Skin epidermis (tissue), 12 donors: ENCODE measurements at regions not wholly inside any gene's neighbourhood (a gene's known extent, or its start where the extent isn't known, plus 50 kb on each side); places are given as distances from the start of the nearest gene placed in this dataset.

Experiments used
- H3K27ac ChIP-seq, 21 experiments: fragments of 200-600 bp; sonication (generic) in 11 of 21; one replicate each; pipeline ENCODE4 v1.5.0; 2020; ENCODE audit warnings: mild to moderate bottlenecking in 3 of 21, inconsistent platforms in 2 of 21, moderate library complexity in 2 of 21
- H3K4me3 ChIP-seq, 7 experiments: fragments of 200-600 bp; sonication (generic) in 2 of 7; one replicate each; pipeline ENCODE4 v1.5.0; 2020; ENCODE audit warnings: inconsistent platforms in 2 of 7, mild to moderate bottlenecking in 2 of 7, moderate library complexity in 1 of 7

- Histone ChIP-seq H3K27ac (no peak overlapping the region), H3K4me3 (no peak overlapping the region)
These were observed 57.1 kb downstream of the FAM181B start for GRCh38 chr11:82676483-82677094.

- Histone ChIP-seq H3K27ac (no peak overlapping the region), H3K4me3 (no peak overlapping the region)
These were observed 57.8 kb downstream of the FAM181B start for GRCh38 chr11:82675838-82676237.

GRCh38 chr11:82673631-82674030 lies 60.0 kb downstream of the FAM181B start:
- H3K4me3 ChIP-seq: no peak overlapping the region
- H3K27ac ChIP-seq: no peak overlapping the region

- no peak overlapping the region for H3K4me3 ChIP-seq
- no peak overlapping the region for H3K27ac ChIP-seq
These were observed 62.2 kb downstream of the FAM181B start for GRCh38 chr11:82671451-82671850.

- no peak overlapping the region for H3K27ac ChIP-seq
- no peak overlapping the region for H3K4me3 ChIP-seq
These were observed 70.1 kb downstream of the FAM181B start for GRCh38 chr11:82663535-82663934.

- H3K4me3 ChIP-seq: no peak overlapping the region
- H3K27ac ChIP-seq: no peak overlapping the region
These were observed 79.9 kb downstream of the FAM181B start for GRCh38 chr11:82653752-82654151.

GRCh38 chr11:82639251-82639650 lies 94.4 kb downstream of the FAM181B start:
- Histone ChIP-seq H3K27ac (no peak overlapping the region), H3K4me3 (no peak overlapping the region)

- H3K4me3 ChIP-seq: no peak overlapping the region
- no peak overlapping the region for H3K27ac ChIP-seq
These were observed 97.0 kb downstream of the FAM181B start for GRCh38 chr11:82636615-82637014.

- Histone ChIP-seq H3K27ac (no peak overlapping the region), H3K4me3 (no peak overlapping the region)
These were observed 99.6 kb downstream of the FAM181B start for GRCh38 chr11:82634091-82634490.

- H3K27ac ChIP-seq: no peak overlapping the region
- no peak overlapping the region for H3K4me3 ChIP-seq
These were observed 101.7 kb downstream of the FAM181B start for GRCh38 chr11:82631722-82632630.

- no peak overlapping the region for H3K27ac ChIP-seq
- no peak overlapping the region for H3K4me3 ChIP-seq
These were observed 123.0 kb downstream of the FAM181B start for GRCh38 chr11:82610671-82611070.

- no peak overlapping the region for H3K27ac ChIP-seq
- no peak overlapping the region for H3K4me3 ChIP-seq
These were observed 126.9 kb downstream of the FAM181B start for GRCh38 chr11:82606738-82607137.

GRCh38 chr11:82601711-82602110 lies 132.0 kb downstream of the FAM181B start:
- H3K4me3 ChIP-seq: no peak overlapping the region

GRCh38 chr11:82599836-82600235 lies 133.8 kb downstream of the FAM181B start:
- no peak overlapping the region for H3K27ac ChIP-seq
- no peak overlapping the region for H3K4me3 ChIP-seq

More at GRCh38 chr11:82601711-82602110, 132.0 kb downstream of the FAM181B start:
- H3K27ac ChIP-seq: no peak overlapping the region

- Histone ChIP-seq H3K4me3 (no peak overlapping the region), H3K27ac (no peak overlapping the region)
These were observed 147.1 kb downstream of the FAM181B start for GRCh38 chr11:82586581-82586980.

- Histone ChIP-seq H3K27ac (no peak overlapping the region), H3K4me3 (no peak overlapping the region)
These were observed 156.4 kb downstream of the FAM181B start for GRCh38 chr11:82577246-82577645.

- no peak overlapping the region for H3K27ac ChIP-seq
- H3K4me3 ChIP-seq: no peak overlapping the region
These were observed 172.8 kb downstream of the FAM181B start for GRCh38 chr11:82560836-82561235.

- Histone ChIP-seq H3K27ac (no peak overlapping the region), H3K4me3 (no peak overlapping the region)
These were observed 174.1 kb downstream of the FAM181B start for GRCh38 chr11:82559609-82560008.

- H3K4me3 ChIP-seq: no peak overlapping the region
- H3K27ac ChIP-seq: no peak overlapping the region
These were observed 176.4 kb downstream of the FAM181B start for GRCh38 chr11:82557274-82557673.

- no peak overlapping the region for H3K27ac ChIP-seq
- H3K4me3 ChIP-seq: no peak overlapping the region
These were observed 177.5 kb downstream of the FAM181B start for GRCh38 chr11:82556210-82556609.
